OCI-LY3 (cell line): ENCODE measurements at regions not wholly inside any gene's neighbourhood (a gene's known extent, or its start where the extent isn't known, plus 50 kb on each side); places are given as distances from the start of the nearest gene placed in this dataset.

ENCODE experiments used
- H2AFZ ChIP-seq: fragments of 200-600, 300-600 bp; shearing (Covaris generic); 2 replicates; pipeline ENCODE4 v1.6.0; 2014; ENCODE audit warnings: antibody characterized with exemption, low read depth, low read length
- H3K27ac ChIP-seq: fragments of 200-600, 300-600 bp; sonication (generic); 2 replicates; pipeline ENCODE4 v1.5.1; 2014; ENCODE audit warnings: mild to moderate bottlenecking, low read length, moderate library complexity, mixed read lengths
- H3K27me3 ChIP-seq: fragments of 200-600, 300-600 bp; sonication (generic); 2 replicates; pipeline ENCODE4 v1.6.1; 2014; ENCODE audit warnings: low read depth, low read length, mixed read lengths
- H3K36me3 ChIP-seq: fragments of 200-600, 300-600 bp; sonication (generic); replicated peaks from 2 replicates; pipeline ENCODE3; 2014; ENCODE audit warnings: low read depth, low read length, mixed read lengths
- H3K4me1 ChIP-seq: fragments of 300-600, 200-600 bp; sonication (generic); 2 replicates; pipeline ENCODE4 v1.6.1; 2014; ENCODE audit warnings: low read length, mixed read lengths
- H3K4me2 ChIP-seq: fragments of 200-600, 300-600 bp; sonication (generic); 2 replicates; pipeline ENCODE4 v1.6.1; 2014; ENCODE audit warnings: low read length, mixed read lengths
- H3K4me3 ChIP-seq: fragments of 300-600, 200-600 bp; sonication (generic); 2 replicates; pipeline ENCODE4 v1.5.1; 2014; ENCODE audit warnings: antibody characterized with exemption, mild to moderate bottlenecking, low read length, moderate library complexity
- H3K79me2 ChIP-seq: fragments of 300-600, 200-600 bp; shearing (Covaris generic); 2 replicates; pipeline ENCODE4 v1.6.1; 2014; ENCODE audit warnings: mild to moderate bottlenecking, low read length, mixed read lengths
- H3K9ac ChIP-seq: fragments of 300-600, 200-600 bp; shearing (Covaris generic); 2 replicates; pipeline ENCODE4 v1.6.0; 2014; ENCODE audit warnings: mild to moderate bottlenecking, low read length, moderate library complexity
- H3K9me3 ChIP-seq: fragments of 200-600, 300-600 bp; shearing (Covaris generic); 2 replicates; pipeline ENCODE4 v1.6.1; 2014; ENCODE audit warnings: low read length, mixed read lengths; ENCODE audit not compliant: insufficient read depth
- H4K20me1 ChIP-seq: fragments of 200-600, 300-600 bp; sonication (generic); 2 replicates; pipeline ENCODE4 v1.6.1; 2016; ENCODE audit warnings: low read length, mixed read lengths; ENCODE audit not compliant: insufficient read depth
- EZH2phosphoT487 ChIP-seq: fragments of 200-600 bp; shearing (Covaris generic); IDR thresholded peaks from 2 replicates; pipeline ENCODE4 v1.6.1; 2018; ENCODE audit warnings: antibody characterized with exemption, mixed run types, low read depth
- TF ChIP-seq, protein P1 (sequence below): fragments of 200-600, 300-600 bp; sonication (generic); IDR thresholded peaks from 2 replicates; pipeline ENCODE4 v1.5.1; 2014; ENCODE audit warnings: antibody characterized with exemption, low read length, low read depth

- peaks cover 19% of the 10 kb centered on the region; the same call in 1 of the 2 replicates for H3K9me3 ChIP-seq
- no peak overlapping the region for H2AFZ ChIP-seq
- H3K4me3 ChIP-seq, result no peak overlapping the region
- TF ChIP-seq, protein P1, sequence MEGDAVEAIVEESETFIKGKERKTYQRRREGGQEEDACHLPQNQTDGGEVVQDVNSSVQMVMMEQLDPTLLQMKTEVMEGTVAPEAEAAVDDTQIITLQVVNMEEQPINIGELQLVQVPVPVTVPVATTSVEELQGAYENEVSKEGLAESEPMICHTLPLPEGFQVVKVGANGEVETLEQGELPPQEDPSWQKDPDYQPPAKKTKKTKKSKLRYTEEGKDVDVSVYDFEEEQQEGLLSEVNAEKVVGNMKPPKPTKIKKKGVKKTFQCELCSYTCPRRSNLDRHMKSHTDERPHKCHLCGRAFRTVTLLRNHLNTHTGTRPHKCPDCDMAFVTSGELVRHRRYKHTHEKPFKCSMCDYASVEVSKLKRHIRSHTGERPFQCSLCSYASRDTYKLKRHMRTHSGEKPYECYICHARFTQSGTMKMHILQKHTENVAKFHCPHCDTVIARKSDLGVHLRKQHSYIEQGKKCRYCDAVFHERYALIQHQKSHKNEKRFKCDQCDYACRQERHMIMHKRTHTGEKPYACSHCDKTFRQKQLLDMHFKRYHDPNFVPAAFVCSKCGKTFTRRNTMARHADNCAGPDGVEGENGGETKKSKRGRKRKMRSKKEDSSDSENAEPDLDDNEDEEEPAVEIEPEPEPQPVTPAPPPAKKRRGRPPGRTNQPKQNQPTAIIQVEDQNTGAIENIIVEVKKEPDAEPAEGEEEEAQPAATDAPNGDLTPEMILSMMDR, result no peak
- TF ChIP-seq EZH2phosphoT487, result no peak
- no peaks in the 10 kb centered on the region for H3K79me2 ChIP-seq
- no peaks in the 10 kb centered on the region for H3K27me3 ChIP-seq
- H3K36me3 ChIP-seq, result no peaks in the 10 kb centered on the region
- no peaks in the 10 kb centered on the region for H3K4me1 ChIP-seq
- H3K4me2 ChIP-seq, result no peak overlapping the region
- H4K20me1 ChIP-seq, result no peaks in the 10 kb centered on the region
- no peak overlapping the region for H3K9ac ChIP-seq
- H3K27ac ChIP-seq, result no peak overlapping the region
Observed at GRCh38 chr2:88854528-88854927, 163.1 kb downstream of the RPIA start.

- no peaks in the 10 kb centered on the region for H3K36me3 ChIP-seq
- H3K9ac ChIP-seq, result no peak overlapping the region
- H3K79me2 ChIP-seq, result no peaks in the 10 kb centered on the region
- H4K20me1 ChIP-seq, result no peaks in the 10 kb centered on the region
- TF ChIP-seq, protein P1, result no peak
- no peak for TF ChIP-seq EZH2phosphoT487
- no peaks in the 10 kb centered on the region for H3K4me1 ChIP-seq
- no peak overlapping the region for H3K4me3 ChIP-seq
- H3K4me2 ChIP-seq, result no peak overlapping the region
- H2AFZ ChIP-seq, result no peak overlapping the region
- H3K9me3 ChIP-seq, result peaks cover 23% of the 10 kb centered on the region; the same call in 1 of the 2 replicates
- no peak overlapping the region for H3K27ac ChIP-seq
- no peaks in the 10 kb centered on the region for H3K27me3 ChIP-seq
Observed at GRCh38 chr2:88855620-88856408, 164.3 kb downstream of the RPIA start.

GRCh38 chr2:88856409-88857135 lies 165.1 kb downstream of the RPIA start:
- Histone ChIP-seq H3K27me3 (no peaks in the 10 kb centered on the region), H3K9ac (no peak overlapping the region), H3K9me3 (peaks cover 23% of the 10 kb centered on the region; the same call in 1 of the 2 replicates), H2AFZ (no peak overlapping the region), H3K4me2 (no peak overlapping the region), H4K20me1 (no peaks in the 10 kb centered on the region), H3K79me2 (no peaks in the 10 kb centered on the region), H3K27ac (no peak overlapping the region), H3K4me3 (no peak overlapping the region), H3K4me1 (no peaks in the 10 kb centered on the region), H3K36me3 (no peaks in the 10 kb centered on the region)
- TF ChIP-seq, protein P1, result no peak
- no peak for TF ChIP-seq EZH2phosphoT487

- TF ChIP-seq EZH2phosphoT487, result no peak
- TF ChIP-seq, protein P1, result no peak
- H2AFZ ChIP-seq, result no peak overlapping the region
- H3K27me3 ChIP-seq, result no peaks in the 10 kb centered on the region
- H3K79me2 ChIP-seq, result no peaks in the 10 kb centered on the region
- H3K4me1 ChIP-seq, result no peaks in the 10 kb centered on the region
- peaks cover 23% of the 10 kb centered on the region; the same call in 1 of the 2 replicates for H3K9me3 ChIP-seq
- H3K27ac ChIP-seq, result no peak overlapping the region
- no peaks in the 10 kb centered on the region for H4K20me1 ChIP-seq
- no peak overlapping the region for H3K9ac ChIP-seq
- H3K4me3 ChIP-seq, result no peak overlapping the region
- H3K36me3 ChIP-seq, result no peaks in the 10 kb centered on the region
- no peak overlapping the region for H3K4me2 ChIP-seq
Observed at GRCh38 chr2:88857274-88857741, 165.8 kb downstream of the RPIA start.
